ENCODE measurements at regions not wholly inside any gene's neighbourhood (a gene's known extent, or its start where the extent isn't known, plus 50 kb on each side); places are given as distances from the start of the nearest gene placed in this dataset.
A peak's percentile ranks its signal among the peaks of the same experiment; 100 is the strongest.

GRCh38 chr7:41059796-41060195 is 643.1 kb downstream of the INHBA start:
- DNase-seq = no peak

- DNase-seq = no peak
Measured at GRCh38 chr7:41058986-41059741, 643.7 kb downstream of the INHBA start.

- no peak for DNase-seq
Measured at GRCh38 chr7:41054960-41055661, 647.8 kb downstream of the INHBA start.

GRCh38 chr7:41053820-41054219 is 649.1 kb downstream of the INHBA start:
- DNase-seq = no peak

GRCh38 chr7:41052736-41053135 is 650.2 kb downstream of the INHBA start:
- DNase-seq = no peak

- no peak for DNase-seq
Measured at GRCh38 chr7:41052201-41052600, 650.7 kb downstream of the INHBA start.

- no peak for DNase-seq
Measured at GRCh38 chr7:41051535-41051934, 651.4 kb downstream of the INHBA start.

- no peak for DNase-seq
Measured at GRCh38 chr7:41051062-41051461, 651.8 kb downstream of the INHBA start.

GRCh38 chr7:41048771-41049170 is 654.1 kb downstream of the INHBA start:
- no peak for DNase-seq

- no peak for DNase-seq
Measured at GRCh38 chr7:41047789-41048191, 655.1 kb downstream of the INHBA start.

- no peak for DNase-seq
Measured at GRCh38 chr7:41047211-41047610, 655.7 kb downstream of the INHBA start.

GRCh38 chr7:41046776-41047175 is 656.1 kb downstream of the INHBA start:
- no peak for DNase-seq

- DNase-seq = no peak
Measured at GRCh38 chr7:41046221-41046761, 656.6 kb downstream of the INHBA start.

- DNase-seq = peak in 1 of 2 experiments; percentile 5
Measured at GRCh38 chr7:41045556-41046123, 657.2 kb downstream of the INHBA start.

- DNase-seq = no peak
Measured at GRCh38 chr7:41039981-41040380, 662.9 kb downstream of the INHBA start.

GRCh38 chr7:41039386-41039953 is 663.4 kb downstream of the INHBA start:
- no peak for DNase-seq

GRCh38 chr7:41038211-41038610 is 664.7 kb downstream of the INHBA start:
- DNase-seq = no peak

- no peak for DNase-seq
Measured at GRCh38 chr7:41037691-41038090, 665.2 kb downstream of the INHBA start.

GRCh38 chr7:41035794-41036193 is 667.1 kb downstream of the INHBA start:
- DNase-seq = no peak

GRCh38 chr7:41033500-41033899 is 669.4 kb downstream of the INHBA start:
- DNase-seq = no peak

GRCh38 chr7:41030673-41031072 is 672.2 kb downstream of the INHBA start:
- no peak for DNase-seq

GRCh38 chr7:41029072-41029499 is 673.8 kb downstream of the INHBA start:
- peak; percentile 66 to 74 for DNase-seq

GRCh38 chr7:41028580-41028979 is 674.3 kb downstream of the INHBA start:
- no peak for DNase-seq
